ENCODE measurements at regions not wholly inside any gene's neighbourhood (a gene's known extent, or its start where the extent isn't known, plus 50 kb on each side); places are given as distances from the start of the nearest gene placed in this dataset.

DNA sequence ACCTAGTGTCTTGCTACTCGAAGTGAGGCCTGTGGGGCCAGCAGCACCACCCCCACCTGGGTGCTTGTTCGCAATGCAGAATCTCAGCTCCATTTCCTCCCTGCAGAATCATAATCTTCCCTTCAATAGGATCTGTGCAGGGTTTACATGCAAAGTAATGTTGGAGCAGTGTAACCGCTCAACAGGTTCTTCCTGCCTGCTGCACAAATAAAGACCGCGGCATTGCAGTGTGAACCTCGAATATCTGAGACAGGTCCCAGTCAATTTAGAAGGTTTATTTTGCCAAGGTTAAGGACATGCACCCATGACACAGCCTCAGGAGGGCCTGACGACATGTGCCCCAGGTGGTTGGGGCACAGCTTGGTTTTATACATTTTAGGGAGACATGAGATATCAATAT is 119.2 kb downstream of the TLR5 start:
- no peak for TF ChIP-seq EZH2phosphoT487 (IDR thresholded peaks at IDR 0.05; ENCODE audit: insufficient read depth, low read depth)
- no peak for TF ChIP-seq EZH2 (IDR thresholded peaks at IDR 0.05; ENCODE audit: insufficient read depth, poor library complexity, severe bottlenecking)
